ENCODE measurements at regions not wholly inside any gene's neighbourhood (a gene's known extent, or its start where the extent isn't known, plus 50 kb on each side); places are given as distances from the start of the nearest gene placed in this dataset.
"Not testable (repeated sequence)": the region's sequence is repeated elsewhere in the genome, so short reads cannot be mapped to it uniquely, and the experiment has no call there.

GRCh38 chr12:87394168-87394567 is 635.0 kb downstream of the C12orf50 start:
- not testable (repeated sequence) for TF ChIP-seq CTCF, POLR2A (IDR thresholded peaks at IDR 0.05)
